Esophagus squamous epithelium (tissue), 4 donors: ENCODE measurements at regions not wholly inside any gene's neighbourhood (a gene's known extent, or its start where the extent isn't known, plus 50 kb on each side); places are given as distances from the start of the nearest gene placed in this dataset.

Source experiments
- CTCF ChIP-seq, 6 experiments: fragments of 450-650 bp in 4 of 6; fragments of 200-600 bp in 2 of 6; sonication (generic) in 2 of 6; IDR thresholded peaks; one replicate each; pipeline ENCODE4 v1.5.1; 2016 to 2019; ENCODE audit warnings: antibody characterized with exemption in 6 of 6, mild to moderate bottlenecking in 4 of 6, moderate library complexity in 4 of 6
- POLR2A ChIP-seq, 4 donors: fragments of 450-650 bp; IDR thresholded peaks; one replicate each; pipeline ENCODE4 v1.6.1; 2017; ENCODE audit warnings: antibody characterized with exemption in 4 of 4, mild to moderate bottlenecking in 4 of 4, moderate library complexity in 3 of 4

GRCh38 chr16:65809627-65810026 lies 556.9 kb upstream of the CDH5 start:
- TF ChIP-seq POLR2A (IDR thresholded peaks at IDR 0.05) (no peak), CTCF (IDR thresholded peaks at IDR 0.05) (no peak)
